ENCODE measurements at regions not wholly inside any gene's neighbourhood (a gene's known extent, or its start where the extent isn't known, plus 50 kb on each side); places are given as distances from the start of the nearest gene placed in this dataset.

- no peak for DNase-seq
Measured at GRCh38 chr10:43754569-43755260, 106.0 kb upstream of the ZNF32 start.

- no peak for DNase-seq
Measured at GRCh38 chr10:43753397-43754061, 104.8 kb upstream of the ZNF32 start.

- no peak for DNase-seq
Measured at GRCh38 chr10:43752682-43753081, 104.0 kb upstream of the ZNF32 start.

GRCh38 chr10:43751646-43752045 is 103.0 kb upstream of the ZNF32 start:
- DNase-seq, result no peak

GRCh38 chr10:43749940-43750552 is 101.4 kb upstream of the ZNF32 start:
- no peak for DNase-seq

GRCh38 chr10:43749145-43749576 is 100.5 kb upstream of the ZNF32 start:
- no peak for DNase-seq

GRCh38 chr10:43748560-43748959 is 99.9 kb upstream of the ZNF32 start:
- no peak for DNase-seq

GRCh38 chr10:43746906-43747305 is 98.2 kb upstream of the ZNF32 start:
- no peak for DNase-seq

GRCh38 chr10:43739161-43739560 is 90.5 kb upstream of the ZNF32 start:
- no peak for DNase-seq

- no peak for DNase-seq
Measured at GRCh38 chr10:43737003-43737402, 88.3 kb upstream of the ZNF32 start.

- no peak for DNase-seq
Measured at GRCh38 chr10:43735907-43736306, 87.2 kb upstream of the ZNF32 start.

- no peak for DNase-seq
Measured at GRCh38 chr10:43734716-43735115, 86.0 kb upstream of the ZNF32 start.

- no peak for DNase-seq
Measured at GRCh38 chr10:43731486-43731885, 82.8 kb upstream of the ZNF32 start.

- no peak for DNase-seq
Measured at GRCh38 chr10:43728425-43728824, 79.7 kb upstream of the ZNF32 start.

GRCh38 chr10:43727935-43728334 is 79.3 kb upstream of the ZNF32 start:
- DNase-seq, result no peak

- DNase-seq, result no peak
Measured at GRCh38 chr10:43715334-43715733, 66.7 kb upstream of the ZNF32 start.

- no peak for DNase-seq
Measured at GRCh38 chr10:43712821-43713584, 64.3 kb upstream of the ZNF32 start.

- DNase-seq, result no peak
Measured at GRCh38 chr10:43710772-43711471, 62.2 kb upstream of the ZNF32 start.

GRCh38 chr10:43708262-43708661 is 59.6 kb upstream of the ZNF32 start:
- DNase-seq, result no peak

GRCh38 chr10:43707770-43708169 is 59.1 kb upstream of the ZNF32 start:
- no peak for DNase-seq

- no peak for DNase-seq
Measured at GRCh38 chr10:43706166-43706565, 57.5 kb upstream of the ZNF32 start.

- DNase-seq, result no peak
Measured at GRCh38 chr10:43703286-43703685, 54.6 kb upstream of the ZNF32 start.

- DNase-seq, result no peak
Measured at GRCh38 chr10:43702936-43703281, 54.2 kb upstream of the ZNF32 start.

Measured in NCI-H1694 (cell line).